Kidney glomerular epithelial cell (primary cell): ENCODE measurements at regions not wholly inside any gene's neighbourhood (a gene's known extent, or its start where the extent isn't known, plus 50 kb on each side); places are given as distances from the start of the nearest gene placed in this dataset.
A peak's percentile ranks its signal among the peaks of the same experiment; 100 is the strongest.
"Not testable (repeated sequence)": the region's sequence is repeated elsewhere in the genome, so short reads cannot be mapped to it uniquely, and the experiment has no call there.

Experiments used
- DNase-seq: peaks from one replicate; lab custom pipeline; 2025; lab: John Stamatoyannopoulos, UW

DNA sequence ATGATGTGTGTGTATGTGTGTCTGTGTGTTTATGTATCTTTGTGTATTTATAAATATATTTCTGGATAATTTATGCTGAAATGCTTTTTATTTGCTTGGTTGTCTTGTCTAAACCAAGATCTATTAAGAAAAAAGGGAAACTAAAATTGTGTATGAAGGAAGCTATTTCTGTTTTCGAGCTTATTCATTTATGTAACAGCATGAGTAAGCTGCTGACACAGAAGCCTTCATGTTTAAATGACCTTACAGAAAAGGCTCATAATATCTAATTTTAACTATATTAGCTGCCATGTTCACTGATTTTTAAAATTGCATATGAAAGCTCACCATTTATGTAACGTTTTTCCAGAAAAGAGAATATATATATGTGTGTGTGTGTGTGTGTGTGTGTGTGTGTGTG lies 392.8 kb downstream of the PTH2R start:
- no peak for DNase-seq

DNA sequence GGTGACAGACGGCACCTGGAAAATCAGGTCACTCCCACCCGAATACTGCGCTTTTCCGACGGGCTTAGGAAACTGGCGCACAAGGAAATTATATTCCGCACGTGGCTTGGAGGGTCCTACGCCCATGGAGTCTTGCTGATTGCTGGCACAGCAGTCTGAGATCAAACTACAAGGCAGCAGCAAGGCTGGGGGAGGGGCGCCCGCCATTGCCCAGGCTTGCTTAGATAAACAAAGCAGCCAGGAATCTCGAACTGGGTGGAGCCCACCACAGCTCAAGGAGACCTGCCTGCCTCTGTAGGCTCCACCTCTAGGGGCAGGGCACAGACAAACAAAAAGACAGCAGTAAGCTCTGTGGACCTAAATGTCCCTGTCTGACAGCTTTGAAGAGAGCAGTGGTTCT lies 394.3 kb downstream of the PTH2R start:
- not testable (repeated sequence) for DNase-seq

DNA sequence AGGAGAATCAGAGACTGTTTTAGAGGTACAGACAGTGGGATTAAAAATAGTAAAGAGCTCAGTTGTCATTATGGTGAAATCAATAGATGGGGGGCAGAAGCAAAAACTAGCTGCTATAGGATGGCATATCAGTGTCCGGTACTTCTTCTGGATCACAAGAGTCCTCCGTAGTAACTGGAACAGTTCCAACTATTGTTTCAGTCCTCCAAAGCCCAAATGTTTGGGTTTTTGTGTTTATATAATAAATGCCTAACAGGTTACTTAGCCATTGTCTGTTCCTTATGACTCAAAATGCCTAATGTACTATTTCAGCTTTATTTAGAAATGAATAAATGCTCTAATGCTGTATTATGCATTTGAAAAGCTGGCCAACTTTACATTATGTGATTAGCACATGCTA lies 401.2 kb downstream of the PTH2R start:
- no peak for DNase-seq

DNA sequence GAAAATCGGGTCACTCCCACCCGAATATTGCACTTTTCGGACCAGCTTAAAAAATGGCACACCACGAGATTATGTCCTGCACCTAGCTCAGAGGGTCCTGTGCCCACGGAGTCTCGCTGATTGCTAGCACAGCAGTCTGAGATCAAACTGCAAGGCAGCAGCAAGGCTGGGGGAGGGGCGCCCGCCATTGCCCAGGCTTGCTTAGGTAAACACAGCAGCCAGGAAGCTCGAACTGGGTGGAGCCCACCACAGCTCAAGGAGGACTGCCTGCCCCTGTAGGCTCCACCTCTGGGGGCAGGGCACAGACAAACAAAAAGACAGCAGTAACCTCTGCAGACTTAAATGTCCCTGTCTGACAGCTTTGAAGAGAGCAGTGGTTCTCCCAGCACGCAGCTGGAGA lies 405.3 kb downstream of the PTH2R start:
- not testable (repeated sequence) for DNase-seq

DNA sequence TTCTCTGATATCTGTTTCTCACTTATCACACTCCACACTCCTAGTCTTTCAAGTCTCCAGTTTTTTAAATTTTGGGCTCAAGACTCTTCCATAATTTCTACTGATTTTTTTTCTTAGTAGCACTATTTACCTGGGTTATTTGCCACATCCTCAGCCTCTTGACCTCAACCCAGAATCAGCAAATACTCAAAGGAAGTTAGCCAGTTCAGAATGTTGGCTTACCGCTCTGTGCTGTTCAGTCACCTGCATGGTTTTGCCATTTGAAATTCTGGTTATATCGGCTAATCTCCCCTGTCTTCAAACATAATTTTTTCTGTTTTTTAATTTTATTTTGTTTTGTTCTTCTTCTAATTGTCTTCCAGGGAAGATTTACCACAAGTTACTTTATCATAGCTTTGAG lies 412.6 kb downstream of the PTH2R start:
- DNase-seq, result no peak

DNA sequence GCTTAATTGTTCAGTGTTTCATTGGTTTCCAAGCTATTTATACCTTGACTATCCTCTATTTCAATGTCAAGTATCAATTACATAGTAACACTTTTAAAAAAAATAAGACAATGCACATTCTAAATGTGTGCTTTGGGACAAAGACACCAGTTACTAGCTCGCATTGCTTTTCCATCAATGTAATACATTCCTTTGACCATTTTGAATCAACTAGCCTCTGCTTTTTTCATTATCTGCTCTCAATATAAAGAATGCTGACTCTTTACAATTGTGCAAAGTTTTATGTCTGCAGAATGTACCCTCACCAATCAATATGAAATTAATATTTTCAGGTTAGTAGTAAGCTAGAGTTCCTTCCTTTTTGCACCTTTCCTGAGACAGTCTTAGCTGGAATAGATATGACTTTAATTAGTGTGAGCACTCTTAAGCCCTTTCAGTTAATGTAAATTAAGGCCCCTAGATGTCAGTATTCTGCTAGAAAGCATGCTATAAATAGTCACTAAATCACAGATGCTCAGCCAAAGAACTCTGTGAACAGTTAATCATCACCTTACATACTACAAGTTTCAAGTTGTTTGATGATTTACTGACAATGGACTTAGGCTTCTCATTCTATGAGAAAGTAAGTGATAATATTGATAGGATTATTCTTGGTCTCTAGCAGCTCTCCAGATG lies 413.6 kb downstream of the PTH2R start:
- DNase-seq, result peak; percentile 80

DNA sequence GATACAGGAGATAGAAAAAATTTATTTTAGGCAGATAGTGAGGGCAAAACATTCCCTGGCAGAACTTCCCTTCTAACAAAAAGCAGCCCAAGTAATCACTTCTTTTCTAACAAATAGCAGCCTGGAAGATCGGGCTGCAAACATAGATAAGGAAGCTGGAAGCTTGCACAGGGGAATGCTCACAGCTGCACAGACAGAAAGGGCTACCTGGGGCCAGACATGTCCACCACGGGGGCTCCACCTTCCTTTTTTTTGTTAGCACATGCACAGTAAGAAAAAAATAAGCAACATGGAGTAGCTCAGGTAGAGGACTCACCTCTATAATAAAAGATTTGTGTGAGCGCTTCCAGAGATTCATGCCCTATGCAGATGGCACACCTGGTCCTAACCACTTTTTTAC lies 420.5 kb downstream of the PTH2R start:
- DNase-seq, result no peak

DNA sequence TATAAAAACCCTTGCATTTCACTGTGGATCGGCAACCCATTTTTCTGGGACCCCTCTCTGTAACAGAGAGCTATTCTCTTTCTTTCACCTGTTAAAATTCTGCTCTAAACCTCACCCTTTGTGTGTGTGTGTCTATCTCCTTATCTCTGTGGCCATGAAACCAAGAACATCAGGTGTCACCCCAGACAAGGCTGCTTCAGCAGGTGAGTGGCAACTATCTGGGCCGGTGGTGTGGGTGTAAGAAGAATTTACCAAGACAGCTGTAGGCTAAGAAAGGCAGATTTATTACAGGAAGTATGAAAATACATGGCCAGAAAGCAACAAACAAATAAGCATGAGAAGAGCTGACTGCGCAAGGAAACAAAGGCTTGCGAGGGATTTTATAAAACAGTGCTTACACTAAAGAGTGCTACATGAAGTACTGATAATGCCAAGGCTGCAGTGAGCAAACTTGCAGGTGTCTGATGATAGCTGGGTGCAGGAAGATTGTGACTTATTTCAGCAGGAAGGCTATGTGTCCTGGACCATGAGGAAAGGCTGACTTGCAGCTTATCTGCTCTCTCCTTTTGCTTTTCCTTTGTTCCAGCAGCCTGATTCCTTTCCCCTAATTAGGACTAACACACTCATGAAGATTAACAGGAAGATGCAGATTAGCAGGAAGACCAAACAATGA lies 421.1 kb downstream of the PTH2R start:
- no peak for DNase-seq

DNA sequence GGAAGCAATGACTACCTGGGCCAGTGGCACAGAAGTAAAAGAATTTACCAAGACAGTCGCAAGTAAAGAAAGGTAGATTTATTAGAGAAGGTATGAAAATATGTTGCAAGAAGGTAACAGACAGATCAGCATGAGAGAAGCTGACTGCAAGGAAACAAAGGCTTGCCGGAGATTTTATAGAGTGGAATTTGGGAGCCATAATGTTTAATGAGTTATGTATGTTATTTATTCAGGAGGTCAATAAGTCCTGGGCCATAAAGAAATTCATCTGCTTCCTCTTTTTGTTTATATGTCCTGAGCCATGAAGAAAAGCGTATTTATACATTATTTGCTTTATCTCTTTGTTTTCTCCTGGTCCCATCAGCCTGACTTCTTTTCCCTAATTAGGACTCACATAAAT lies 423.6 kb downstream of the PTH2R start:
- DNase-seq, result no peak

DNA sequence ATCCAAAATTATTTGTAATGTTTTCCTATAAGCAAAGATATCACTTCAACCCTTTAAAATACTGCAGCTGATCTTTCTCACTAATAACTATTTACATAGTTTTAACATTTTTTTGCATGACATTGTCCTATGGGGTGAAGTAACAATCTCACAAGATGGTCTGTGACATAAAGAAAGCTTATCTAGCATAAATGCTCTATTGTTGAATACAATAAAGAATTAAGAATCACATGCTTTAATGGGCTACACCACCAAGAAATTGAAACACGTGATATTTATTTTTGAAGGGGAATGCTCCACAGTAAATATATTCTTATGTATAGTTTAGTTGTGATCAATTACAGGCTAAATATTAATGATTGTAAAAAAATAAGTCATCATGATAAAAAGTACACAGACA lies 441.1 kb downstream of the PTH2R start:
- no peak for DNase-seq

DNA sequence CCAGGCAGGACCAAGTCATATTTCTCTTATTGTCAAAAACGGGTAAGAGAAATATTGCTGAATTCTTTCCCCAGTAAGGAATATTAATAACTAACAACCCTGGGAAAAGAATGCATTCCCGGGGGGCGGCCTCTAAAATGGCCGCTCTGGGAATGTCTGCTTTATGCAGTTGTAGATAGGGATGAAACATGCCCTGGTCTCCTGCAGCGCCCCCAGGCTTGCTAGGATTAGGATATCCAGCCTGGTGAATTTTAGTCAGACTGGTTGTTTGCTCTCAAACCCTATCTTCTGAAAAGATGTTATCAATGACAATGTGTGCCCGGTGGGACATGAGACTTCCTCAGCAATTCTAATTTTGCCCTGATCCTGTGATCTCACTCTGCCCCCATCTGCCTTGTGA lies 448.1 kb downstream of the PTH2R start:
- DNase-seq, result no peak

DNA sequence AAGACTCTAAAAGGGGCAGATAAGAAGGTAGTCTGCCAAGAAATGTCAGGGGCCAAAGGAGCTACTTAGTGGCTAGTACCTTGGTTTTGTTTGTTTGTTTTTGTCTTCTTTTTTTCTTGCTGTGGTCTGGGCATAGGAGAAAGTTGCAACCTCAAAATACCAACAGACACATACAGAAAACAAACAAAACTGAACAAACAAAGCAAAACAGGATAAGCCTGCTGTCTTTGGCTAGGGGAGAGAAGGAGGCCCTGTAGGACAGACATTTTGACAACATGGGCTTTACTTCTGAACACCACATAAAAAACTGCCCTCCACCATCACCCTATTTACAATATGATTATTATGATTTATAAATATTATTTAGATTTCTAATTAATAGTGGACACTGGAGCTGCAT lies 460.8 kb downstream of the PTH2R start:
- no peak for DNase-seq

DNA sequence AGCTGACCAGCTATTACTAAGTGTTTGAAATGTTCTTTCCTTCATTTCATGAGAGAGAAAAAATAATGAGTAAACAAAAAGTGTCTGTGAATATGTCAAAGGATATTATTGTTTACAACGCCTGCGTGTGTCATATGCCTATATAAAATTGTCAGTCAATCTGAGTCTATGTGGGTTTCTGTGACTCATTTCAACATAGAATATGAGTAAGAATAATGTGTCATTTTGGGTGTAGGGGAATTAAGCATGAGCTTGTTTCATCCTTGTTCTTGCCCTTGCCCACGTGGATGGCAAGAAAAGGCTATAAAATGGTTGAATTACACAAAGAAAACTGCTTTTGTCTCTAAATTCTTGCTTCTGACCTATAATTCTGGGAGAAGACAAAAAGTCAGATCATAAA lies 466.0 kb downstream of the PTH2R start:
- DNase-seq, result no peak

DNA sequence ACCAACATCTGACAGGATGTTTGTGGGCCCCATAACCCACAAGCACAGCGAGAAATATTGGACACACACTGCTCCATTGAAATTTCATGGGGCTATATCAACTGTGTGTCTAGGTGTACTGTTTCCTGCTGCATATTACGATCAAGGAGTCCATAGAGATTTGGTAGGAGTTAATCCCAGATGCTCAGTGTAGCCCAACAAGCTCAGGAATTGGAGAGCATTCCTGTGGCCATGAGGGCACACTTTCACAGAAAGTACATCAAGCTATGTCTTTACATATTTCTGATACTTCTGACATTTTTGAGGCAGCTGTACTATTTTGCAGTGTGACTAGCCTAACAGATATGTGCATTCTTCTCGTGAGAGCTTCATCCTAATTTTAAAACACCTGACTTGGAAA lies 473.1 kb downstream of the PTH2R start:
- DNase-seq, result no peak

DNA sequence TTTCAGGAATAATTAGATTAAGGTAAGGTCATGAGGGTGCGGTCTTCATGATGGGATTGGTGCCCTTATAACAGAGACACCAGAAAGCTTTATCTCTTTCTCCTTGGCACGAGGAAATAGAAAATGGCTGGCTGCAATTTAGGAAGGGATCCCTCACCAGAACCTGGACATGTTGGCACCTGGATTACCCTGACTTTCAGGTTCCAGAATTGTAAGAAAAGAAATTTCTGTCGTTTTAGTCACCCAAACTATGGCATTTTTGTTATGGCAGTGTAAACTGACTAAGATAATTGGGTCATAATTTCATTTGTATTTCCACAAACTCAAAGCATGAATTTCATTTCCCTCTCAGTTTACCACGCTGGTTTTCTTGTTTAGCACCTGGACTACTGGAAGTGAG lies 473.6 kb downstream of the PTH2R start:
- DNase-seq, result no peak

DNA sequence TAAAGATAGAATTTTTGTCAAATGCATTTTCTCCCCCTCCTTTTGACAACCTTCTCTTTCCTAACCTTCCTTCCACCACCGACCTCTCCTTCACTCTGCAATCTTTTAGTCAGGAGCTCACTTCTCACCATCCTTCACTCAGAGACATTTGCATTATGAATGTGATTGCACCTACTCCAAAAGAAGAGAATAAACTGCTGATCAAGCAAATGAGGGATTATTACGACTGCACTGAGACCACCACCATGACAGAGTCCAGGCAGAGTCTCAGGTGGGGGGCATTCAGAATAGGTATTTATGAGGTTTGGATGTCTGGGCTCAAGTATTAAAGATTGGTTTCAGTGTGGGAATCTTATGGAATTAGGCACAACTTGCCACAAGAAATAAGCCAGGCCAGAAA lies 483.9 kb downstream of the PTH2R start:
- DNase-seq, result no peak

DNA sequence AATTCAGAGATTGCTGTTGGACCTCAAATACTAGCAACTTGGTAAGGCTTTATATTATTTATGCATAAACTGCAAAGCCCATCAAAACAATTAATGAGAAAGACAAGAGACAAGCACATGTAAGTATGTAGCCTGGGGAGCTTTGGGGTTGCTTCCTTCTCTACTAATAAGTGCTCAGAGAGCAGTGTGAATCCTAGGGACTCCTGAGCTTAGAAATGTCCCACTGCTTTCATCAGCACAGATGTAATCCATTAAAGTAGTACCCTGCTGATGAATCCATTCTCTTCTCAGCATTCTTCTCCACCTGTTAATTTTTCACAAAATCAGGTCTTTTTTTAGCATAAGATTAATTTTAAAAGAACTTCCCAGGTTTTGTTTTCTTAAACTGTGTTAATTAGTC lies 485.6 kb downstream of the PTH2R start:
- no peak for DNase-seq

DNA sequence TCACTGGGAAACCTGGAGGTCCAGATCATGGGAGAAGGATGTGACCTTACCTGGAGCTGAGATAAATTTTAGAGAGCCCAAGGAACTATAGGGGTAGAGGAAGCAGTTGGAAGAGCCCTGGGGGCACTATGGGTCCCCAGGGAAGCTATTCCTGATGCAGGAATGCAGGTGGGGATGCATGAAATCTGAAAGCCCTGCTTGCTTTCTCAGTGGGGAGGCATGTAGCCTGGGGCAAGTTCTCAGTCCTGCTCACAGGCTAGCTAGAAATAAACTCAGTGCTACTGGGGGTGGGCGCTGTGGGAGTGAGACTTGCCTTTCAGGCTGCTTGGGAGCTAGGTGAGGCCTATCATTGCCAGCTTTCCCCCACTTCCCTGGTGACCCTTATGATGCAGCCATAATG lies 499.7 kb downstream of the PTH2R start:
- no peak for DNase-seq

DNA sequence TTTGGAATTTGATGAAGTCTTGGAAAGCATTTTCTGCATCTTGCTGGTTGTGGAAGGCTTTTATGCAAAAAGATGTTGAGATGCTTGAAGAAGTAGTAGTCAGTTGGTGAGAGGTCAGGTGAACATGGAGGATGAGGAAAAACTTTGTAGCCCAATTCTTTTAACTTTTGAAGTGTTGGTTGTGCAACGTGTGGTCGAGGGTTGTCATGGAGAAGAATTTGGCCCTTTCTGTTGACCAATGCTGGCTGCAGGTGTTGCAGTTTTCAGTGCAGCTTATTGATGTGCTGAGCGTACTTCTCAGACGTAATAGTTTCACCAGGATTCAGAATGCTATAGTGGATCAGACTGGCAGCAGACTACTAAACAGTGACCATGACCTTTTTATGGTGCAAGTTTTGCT lies 508.4 kb upstream of the MAP2 start:
- DNase-seq, result no peak

DNA sequence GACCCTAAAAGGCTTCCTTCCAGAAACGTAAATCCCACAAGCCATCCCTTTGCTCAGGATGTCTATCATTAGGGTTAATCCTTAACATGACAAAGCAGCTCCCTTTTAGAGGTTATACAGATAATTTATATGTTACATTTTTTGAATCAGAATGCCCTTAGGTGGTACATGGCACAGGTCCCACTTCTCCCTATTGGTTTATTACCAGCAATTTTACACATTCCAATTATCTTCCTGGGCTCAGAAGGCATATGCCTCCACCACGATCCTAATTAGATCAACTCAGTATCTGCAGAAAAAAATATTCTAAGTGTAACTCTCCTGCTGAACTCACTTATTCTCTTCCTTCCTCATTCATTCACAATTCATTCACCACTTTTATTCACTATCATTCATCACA lies 507.0 kb upstream of the MAP2 start:
- DNase-seq, result no peak

DNA sequence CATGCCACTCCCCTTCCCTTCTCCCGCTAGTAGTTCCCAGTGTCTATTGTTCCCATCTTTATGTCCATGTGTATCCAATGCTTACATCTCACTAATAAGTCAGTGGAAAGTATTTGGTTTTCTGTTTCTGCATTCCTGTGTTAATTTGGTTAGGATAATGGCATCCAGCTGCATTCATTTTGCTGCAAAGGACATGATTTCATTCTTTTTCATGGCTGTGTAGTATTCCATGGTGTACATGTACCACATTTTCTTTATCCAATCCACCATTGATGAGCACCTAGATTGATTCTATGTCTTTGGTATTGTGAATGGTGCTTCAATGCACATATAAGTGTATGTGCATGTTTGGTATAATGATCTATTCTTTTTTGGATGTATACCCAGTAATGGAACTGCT lies 502.5 kb upstream of the MAP2 start:
- not testable (repeated sequence) for DNase-seq

DNA sequence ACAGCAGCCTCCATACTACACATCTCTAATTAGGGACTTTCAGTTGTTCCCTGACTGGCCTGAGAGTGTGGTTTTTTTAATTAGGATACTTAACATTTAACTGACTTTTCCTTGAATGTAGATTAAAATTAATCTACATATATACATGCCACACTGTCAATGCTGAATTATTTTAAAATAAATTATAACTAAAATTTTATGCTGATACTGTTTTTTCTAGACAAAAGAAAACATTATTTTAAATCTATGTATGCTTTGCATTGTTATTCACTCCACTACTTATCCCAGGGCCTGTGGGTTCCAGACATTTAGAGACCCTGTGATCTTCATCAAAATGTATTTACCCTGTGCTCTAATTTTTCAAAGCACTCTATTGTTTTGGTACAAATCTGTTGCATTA lies 496.0 kb upstream of the MAP2 start:
- DNase-seq, result no peak

DNA sequence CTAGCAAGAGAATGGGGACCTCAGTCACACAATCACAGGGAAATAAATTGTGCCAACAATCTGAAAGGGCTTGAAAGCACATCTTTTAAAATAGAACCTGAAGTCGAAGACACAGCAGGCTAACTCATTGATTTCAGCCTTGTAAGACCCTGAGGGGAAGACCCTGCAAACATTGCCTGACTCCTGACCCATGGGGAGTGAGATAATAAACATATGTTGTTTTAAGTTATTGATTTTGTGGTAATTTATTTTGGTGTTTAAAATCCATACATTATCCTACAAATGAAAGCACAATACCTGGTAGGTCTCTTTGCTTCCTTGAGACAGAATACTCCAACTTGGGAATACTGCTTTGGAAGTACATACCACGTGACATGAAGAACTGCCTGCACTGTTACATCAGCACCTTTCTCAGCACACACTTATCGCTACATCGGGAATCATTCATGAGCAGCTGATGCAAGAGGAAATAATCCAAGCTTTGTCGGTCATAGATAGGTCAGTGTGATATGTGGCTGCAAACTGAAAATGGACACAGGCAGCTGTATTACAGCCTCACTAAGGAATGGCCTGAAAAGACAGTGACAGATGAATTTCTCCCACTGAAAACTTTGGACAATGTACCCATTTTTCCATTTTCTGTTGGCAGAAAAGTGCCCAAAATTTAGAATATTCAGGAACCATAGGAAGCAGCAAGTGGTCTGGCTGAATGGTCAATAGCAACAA lies 494.5 kb upstream of the MAP2 start:
- DNase-seq, result no peak
